A549 (cell line): ENCODE measurements at regions not wholly inside any gene's neighbourhood (a gene's known extent, or its start where the extent isn't known, plus 50 kb on each side); places are given as distances from the start of the nearest gene placed in this dataset.

Experiments used
- ATAC-seq, 2 experiments: fragments of 200-7000 bp in 1 of 2; fragments of >200 bp in 1 of 2; cut with Nextera tagmentation in 1 of 2; cut with Tn5 transposase in 1 of 2; 3 replicates each; pipeline versions ENCODE4 v1.8.0 to v1.9.1; 2018 to 2020; ENCODE audit warnings: mild to moderate bottlenecking in 1 of 2, moderate library complexity in 1 of 2
- CTCF ChIA-PET: fragments of 300-600 bp; sonication (Branson Sonifier 250); formaldehyde crosslinking; extraction: SDS; loops from one replicate; lab custom pipeline; 2021; ENCODE audit warnings: antibody characterized with exemption, inconsistent platforms; lab: Yijun Ruan, JAX
- POLR2A ChIA-PET: fragments of 350-600 bp; formaldehyde crosslinking; extraction: SDS; loops from one replicate; lab custom pipeline; 2021; ENCODE audit warnings: antibody characterized with exemption, inconsistent platforms; lab: Yijun Ruan, JAX
- DNase-seq, 2 experiments: peaks; one replicate each; pipeline versions ENCODE4 v3.0.0 to v3.0.0-alpha.2; 2011 to 2016; ENCODE audit warnings: low read depth in 1 of 2, low spot score in 1 of 2
- FAIRE-seq: peaks from 2 replicates; lab custom pipeline; 2011; peaks lifted over from hg19 to GRCh38; lab: Jason Lieb, UNC
- H3K27ac ChIP-seq, 2 experiments: fragments of >200 bp; sonication (Bioruptor Twin); formaldehyde crosslinking; 3 replicates each; pipeline ENCODE4 v1.5.1; 2016 to 2017
- H3K4me1 ChIP-seq: fragments of >200 bp; sonication (Bioruptor Twin); formaldehyde crosslinking; 3 replicates; pipeline ENCODE4 v1.6.1; 2016
- H3K4me2 ChIP-seq: fragments of >200 bp; sonication (Bioruptor Twin); formaldehyde crosslinking; 3 replicates; pipeline ENCODE4 v1.6.1; 2016
- H3K4me3 ChIP-seq: fragments of >200 bp; sonication (Bioruptor Twin); formaldehyde crosslinking; 3 replicates; pipeline ENCODE4 v1.5.1; 2016
- H3K9me3 ChIP-seq: fragments of >200 bp; sonication (Bioruptor Twin); formaldehyde crosslinking; 3 replicates; pipeline ENCODE4 v1.6.1; 2016
- CBX8 ChIP-seq: fragments of 200-600 bp; sonication (generic); IDR thresholded peaks from 2 replicates; pipeline ENCODE4 v1.6.1; 2016
- CHD2 ChIP-seq: fragments of 150-350 bp; IDR thresholded peaks from 2 replicates; pipeline ENCODE4 v1.6.1; 2014; ENCODE audit warnings: low read length; ENCODE audit not compliant: partially characterized antibody
- FOSB ChIP-seq: fragments of 250-450 bp; sonication (Bioruptor Pico); IDR thresholded peaks from 2 replicates; pipeline ENCODE4 v1.5.0; 2020; ENCODE audit warnings: mild to moderate bottlenecking, moderate library complexity
- GATA3 ChIP-seq: IDR thresholded peaks from 2 replicates; pipeline ENCODE4 v1.6.1; 2012; ENCODE audit warnings: borderline replicate concordance
- HDAC2 ChIP-seq: fragments of 200-600 bp; sonication (generic); IDR thresholded peaks from 2 replicates; pipeline ENCODE4 v1.6.1; 2016
- HOXA7 ChIP-seq: fragments of 250-450 bp; sonication (Bioruptor Pico); IDR thresholded peaks from 2 replicates; pipeline ENCODE4 v1.5.0; 2020; ENCODE audit warnings: mild to moderate bottlenecking, moderate library complexity
- HOXB13 ChIP-seq: fragments of 250-450 bp; sonication (Bioruptor Pico); IDR thresholded peaks from 2 replicates; pipeline ENCODE4 v1.5.0; 2020; ENCODE audit warnings: low read depth, mild to moderate bottlenecking, moderate library complexity
- HOXB5 ChIP-seq: fragments of 250-450 bp; sonication (Bioruptor Pico); IDR thresholded peaks from 2 replicates; pipeline ENCODE4 v1.5.0; 2020; ENCODE audit warnings: mild to moderate bottlenecking, moderate library complexity
- JUNB ChIP-seq: fragments of >200 bp; sonication (Bioruptor Twin); formaldehyde crosslinking; IDR thresholded peaks from 2 replicates; pipeline ENCODE4 v1.6.1; 2016
- KDM1A ChIP-seq: fragments of 200-600 bp; sonication (generic); IDR thresholded peaks from 2 replicates; pipeline ENCODE4 v1.6.1; 2016; ENCODE audit warnings: low read depth, mild to moderate bottlenecking
- MAZ ChIP-seq: fragments of 150-350 bp; IDR thresholded peaks from 2 replicates; pipeline ENCODE4 v1.6.1; 2014; ENCODE audit warnings: antibody characterized with exemption, low read depth, low read length, borderline replicate concordance
- MYC ChIP-seq: IDR thresholded peaks from 2 replicates; pipeline ENCODE4 v1.6.1; 2012; ENCODE audit warnings: mild to moderate bottlenecking, inconsistent platforms, low read length, improper control_type of control experiment, borderline replicate concordance
- NFE2L2 ChIP-seq: fragments of 150-350 bp; conservative IDR thresholded peaks from 2 replicates; pipeline ENCODE4 v1.6.1; 2014; ENCODE audit warnings: low read length
- POLR2A ChIP-seq: IDR thresholded peaks from 2 replicates; pipeline ENCODE4 v1.6.1; 2012; ENCODE audit warnings: mild to moderate bottlenecking, low read length
- POLR2AphosphoS2 ChIP-seq: conservative IDR thresholded peaks from 2 replicates; pipeline ENCODE4 v1.6.1; 2012; ENCODE audit warnings: low read length, improper control_type of control experiment, inconsistent platforms
- RAD21 ChIP-seq, 2 experiments: fragments of >200 bp in 1 of 2; sonication (Bioruptor Twin) in 1 of 2; formaldehyde crosslinking in 1 of 2; IDR thresholded peaks in 1 of 2; conservative IDR thresholded peaks in 1 of 2; 2 replicates in 1 of 2; 3 replicates in 1 of 2; pipeline ENCODE4 v1.6.1; 2012 to 2018; ENCODE audit warnings: inconsistent platforms in 1 of 2
- SMC3 ChIP-seq: fragments of >200 bp; sonication (Bioruptor Twin); formaldehyde crosslinking; IDR thresholded peaks from 3 replicates; pipeline ENCODE4 v1.6.1; 2018; ENCODE audit warnings: inconsistent platforms
- TFCP2L1 ChIP-seq: fragments of 250-450 bp; sonication (Bioruptor Pico); IDR thresholded peaks from 2 replicates; pipeline ENCODE4 v1.5.0; 2021; ENCODE audit warnings: mild to moderate bottlenecking
- WGBS: methylation state at CpG from one replicate; pipeline ENCODE4 v1.1.6; 2017; ENCODE audit errors: missing lambda C conversion rate; 5-methylcytosine and 5-hydroxymethylcytosine counted together
- TF ChIP-seq, protein P1 (sequence below): fragments of 250-450 bp; sonication (Bioruptor Pico); IDR thresholded peaks from 2 replicates; pipeline ENCODE4 v1.5.0; 2020; ENCODE audit warnings: low read depth, mild to moderate bottlenecking, moderate library complexity
- TF ChIP-seq, protein P2 (sequence below): fragments of 250-450 bp; sonication (Bioruptor Pico); IDR thresholded peaks from 2 replicates; pipeline ENCODE4 v1.5.0; 2021; ENCODE audit warnings: mild to moderate bottlenecking, moderate library complexity, borderline replicate concordance
- TF ChIP-seq, protein P3 (sequence below): fragments of 450-650 bp; IDR thresholded peaks from 2 replicates; pipeline ENCODE4 v1.6.1; 2014; ENCODE audit warnings: antibody characterized with exemption
- TF ChIP-seq, protein P4 (sequence below): fragments of 200-600 bp; sonication (generic); IDR thresholded peaks from 2 replicates; pipeline ENCODE4 v1.6.1; 2016; ENCODE audit warnings: antibody characterized with exemption, mild to moderate bottlenecking, moderate library complexity

DNA sequence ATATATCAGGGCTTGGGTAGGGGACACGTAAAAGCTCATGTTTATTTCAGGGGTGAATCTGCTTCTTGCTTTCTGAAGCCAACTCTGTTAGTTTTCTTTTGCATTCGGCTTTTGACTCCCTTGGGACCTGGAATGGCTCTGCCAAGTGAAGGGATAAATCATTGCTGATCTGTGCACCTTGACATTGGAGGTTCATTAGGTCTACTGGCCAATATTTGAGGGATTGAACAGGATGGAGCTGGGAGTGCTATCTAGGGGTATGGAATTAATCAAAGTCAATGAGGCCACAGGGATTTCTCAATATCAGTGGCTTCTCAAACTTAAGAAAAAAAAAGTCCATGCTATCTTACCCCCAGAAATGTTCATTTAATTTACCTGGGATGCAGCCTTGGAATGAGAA is 203.5 kb upstream of the RMST start (continued):
- no peak for TF ChIP-seq POLR2A
- TF ChIP-seq, protein P1, sequence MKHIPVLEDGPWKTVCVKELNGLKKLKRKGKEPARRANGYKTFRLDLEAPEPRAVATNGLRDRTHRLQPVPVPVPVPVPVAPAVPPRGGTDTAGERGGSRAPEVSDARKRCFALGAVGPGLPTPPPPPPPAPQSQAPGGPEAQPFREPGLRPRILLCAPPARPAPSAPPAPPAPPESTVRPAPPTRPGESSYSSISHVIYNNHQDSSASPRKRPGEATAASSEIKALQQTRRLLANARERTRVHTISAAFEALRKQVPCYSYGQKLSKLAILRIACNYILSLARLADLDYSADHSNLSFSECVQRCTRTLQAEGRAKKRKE (CRISPR knock-in tag), result no peak
- no peak for TF ChIP-seq FOSB (CRISPR knock-in tag)
- TF ChIP-seq POLR2AphosphoS2, result no peak
- no peak for TF ChIP-seq MAZ
- TF ChIP-seq, protein P2, sequence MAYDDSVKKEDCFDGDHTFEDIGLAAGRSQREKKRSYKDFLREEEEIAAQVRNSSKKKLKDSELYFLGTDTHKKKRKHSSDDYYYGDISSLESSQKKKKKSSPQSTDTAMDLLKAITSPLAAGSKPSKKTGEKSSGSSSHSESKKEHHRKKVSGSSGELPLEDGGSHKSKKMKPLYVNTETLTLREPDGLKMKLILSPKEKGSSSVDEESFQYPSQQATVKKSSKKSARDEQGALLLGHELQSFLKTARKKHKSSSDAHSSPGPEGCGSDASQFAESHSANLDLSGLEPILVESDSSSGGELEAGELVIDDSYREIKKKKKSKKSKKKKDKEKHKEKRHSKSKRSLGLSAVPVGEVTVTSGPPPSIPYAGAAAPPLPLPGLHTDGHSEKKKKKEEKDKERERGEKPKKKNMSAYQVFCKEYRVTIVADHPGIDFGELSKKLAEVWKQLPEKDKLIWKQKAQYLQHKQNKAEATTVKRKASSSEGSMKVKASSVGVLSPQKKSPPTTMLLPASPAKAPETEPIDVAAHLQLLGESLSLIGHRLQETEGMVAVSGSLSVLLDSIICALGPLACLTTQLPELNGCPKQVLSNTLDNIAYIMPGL (CRISPR knock-in tag), result no peak
- TF ChIP-seq HOXB13, result no peak
- no peak for TF ChIP-seq TFCP2L1 (CRISPR knock-in tag)
- TF ChIP-seq, protein P3, sequence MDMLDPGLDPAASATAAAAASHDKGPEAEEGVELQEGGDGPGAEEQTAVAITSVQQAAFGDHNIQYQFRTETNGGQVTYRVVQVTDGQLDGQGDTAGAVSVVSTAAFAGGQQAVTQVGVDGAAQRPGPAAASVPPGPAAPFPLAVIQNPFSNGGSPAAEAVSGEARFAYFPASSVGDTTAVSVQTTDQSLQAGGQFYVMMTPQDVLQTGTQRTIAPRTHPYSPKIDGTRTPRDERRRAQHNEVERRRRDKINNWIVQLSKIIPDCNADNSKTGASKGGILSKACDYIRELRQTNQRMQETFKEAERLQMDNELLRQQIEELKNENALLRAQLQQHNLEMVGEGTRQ, result no peak

DNA sequence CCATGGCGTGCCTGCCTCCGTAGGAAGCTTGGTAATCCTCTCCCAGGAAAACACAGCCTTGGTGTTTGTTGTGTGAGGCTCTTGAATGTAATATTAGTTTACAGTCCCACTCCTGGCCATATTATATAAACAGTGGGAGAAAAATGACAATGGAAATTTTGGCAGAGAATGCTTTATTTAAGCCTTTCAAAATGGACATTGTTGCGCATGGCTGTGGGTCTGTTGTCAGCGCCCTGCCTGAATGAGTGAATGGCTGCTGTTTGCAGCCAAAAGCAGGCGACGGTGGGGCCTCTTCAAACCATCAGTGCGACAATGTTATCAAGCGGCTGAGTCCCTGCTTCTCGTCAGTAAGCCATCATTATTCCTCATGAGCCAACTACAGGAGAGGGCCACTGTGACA is 201.8 kb upstream of the RMST start:
- no peaks in the 10 kb centered on the region for H3K9me3 ChIP-seq
- H3K4me3 ChIP-seq, result no peak overlapping the region
- POLR2A ChIA-PET, result no interaction called here
- H3K4me1 ChIP-seq, result no peaks in the 10 kb centered on the region
- no peak overlapping the region for H3K4me2 ChIP-seq
- 41% methylated on average over 9 of the region's 9 CpGs for WGBS
- TF ChIP-seq CHD2, result no peak
- TF ChIP-seq, protein P3, result no peak
- TF ChIP-seq, protein P4, sequence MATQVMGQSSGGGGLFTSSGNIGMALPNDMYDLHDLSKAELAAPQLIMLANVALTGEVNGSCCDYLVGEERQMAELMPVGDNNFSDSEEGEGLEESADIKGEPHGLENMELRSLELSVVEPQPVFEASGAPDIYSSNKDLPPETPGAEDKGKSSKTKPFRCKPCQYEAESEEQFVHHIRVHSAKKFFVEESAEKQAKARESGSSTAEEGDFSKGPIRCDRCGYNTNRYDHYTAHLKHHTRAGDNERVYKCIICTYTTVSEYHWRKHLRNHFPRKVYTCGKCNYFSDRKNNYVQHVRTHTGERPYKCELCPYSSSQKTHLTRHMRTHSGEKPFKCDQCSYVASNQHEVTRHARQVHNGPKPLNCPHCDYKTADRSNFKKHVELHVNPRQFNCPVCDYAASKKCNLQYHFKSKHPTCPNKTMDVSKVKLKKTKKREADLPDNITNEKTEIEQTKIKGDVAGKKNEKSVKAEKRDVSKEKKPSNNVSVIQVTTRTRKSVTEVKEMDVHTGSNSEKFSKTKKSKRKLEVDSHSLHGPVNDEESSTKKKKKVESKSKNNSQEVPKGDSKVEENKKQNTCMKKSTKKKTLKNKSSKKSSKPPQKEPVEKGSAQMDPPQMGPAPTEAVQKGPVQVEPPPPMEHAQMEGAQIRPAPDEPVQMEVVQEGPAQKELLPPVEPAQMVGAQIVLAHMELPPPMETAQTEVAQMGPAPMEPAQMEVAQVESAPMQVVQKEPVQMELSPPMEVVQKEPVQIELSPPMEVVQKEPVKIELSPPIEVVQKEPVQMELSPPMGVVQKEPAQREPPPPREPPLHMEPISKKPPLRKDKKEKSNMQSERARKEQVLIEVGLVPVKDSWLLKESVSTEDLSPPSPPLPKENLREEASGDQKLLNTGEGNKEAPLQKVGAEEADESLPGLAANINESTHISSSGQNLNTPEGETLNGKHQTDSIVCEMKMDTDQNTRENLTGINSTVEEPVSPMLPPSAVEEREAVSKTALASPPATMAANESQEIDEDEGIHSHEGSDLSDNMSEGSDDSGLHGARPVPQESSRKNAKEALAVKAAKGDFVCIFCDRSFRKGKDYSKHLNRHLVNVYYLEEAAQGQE, result no peak
- no peak for TF ChIP-seq NFE2L2
- no peak for TF ChIP-seq MYC
- TF ChIP-seq SMC3, result no peak
- no peak for TF ChIP-seq HOXA7
- TF ChIP-seq CBX8, result no peak
- no peak for TF ChIP-seq HOXB5 (CRISPR knock-in tag)
- no peak for TF ChIP-seq GATA3
- TF ChIP-seq JUNB, result no peak
- TF ChIP-seq RAD21 (conservative IDR thresholded peaks at IDR 0.05 in 1 of 2, IDR thresholded peaks at IDR 0.05 in 1 of 2), result no peak
- no peak for TF ChIP-seq KDM1A
- TF ChIP-seq HDAC2, result no peak
- TF ChIP-seq, all 56 proteins: peak for 0
- ATAC-seq (no peak), FAIRE-seq (no peak), DNase-seq (no peak)
- CTCF ChIA-PET, result interaction anchor here (0.6 kb wide), 2 partner anchors 39 to 379 kb away, joined by 3 to 5 read pairs; no protein-coding TSS in a partner anchor
- no peak overlapping the region for H3K27ac ChIP-seq
